ENCODE measurements at regions not wholly inside any gene's neighbourhood (a gene's known extent, or its start where the extent isn't known, plus 50 kb on each side); places are given as distances from the start of the nearest gene placed in this dataset.

DNA sequence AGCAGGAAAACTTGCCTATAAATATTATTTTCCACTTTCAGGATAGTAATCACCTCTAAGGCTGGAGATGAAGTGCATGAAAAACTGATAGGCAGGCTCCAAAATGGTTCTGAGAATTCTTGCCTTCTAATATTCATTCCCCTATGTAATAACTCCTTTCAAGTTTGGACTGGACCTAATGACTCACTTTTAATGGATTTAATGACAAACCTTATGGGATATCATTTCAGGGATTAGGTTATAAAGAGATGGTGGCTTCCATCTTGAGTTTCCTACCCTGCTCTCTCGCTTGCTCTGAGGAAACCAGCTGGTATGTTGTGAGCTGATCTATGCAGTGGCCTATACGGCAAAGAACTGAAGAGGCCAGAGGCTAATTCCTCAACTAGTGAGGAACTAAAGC is 192.0 kb downstream of the BCHE start:
- TF ChIP-seq, protein P1, sequence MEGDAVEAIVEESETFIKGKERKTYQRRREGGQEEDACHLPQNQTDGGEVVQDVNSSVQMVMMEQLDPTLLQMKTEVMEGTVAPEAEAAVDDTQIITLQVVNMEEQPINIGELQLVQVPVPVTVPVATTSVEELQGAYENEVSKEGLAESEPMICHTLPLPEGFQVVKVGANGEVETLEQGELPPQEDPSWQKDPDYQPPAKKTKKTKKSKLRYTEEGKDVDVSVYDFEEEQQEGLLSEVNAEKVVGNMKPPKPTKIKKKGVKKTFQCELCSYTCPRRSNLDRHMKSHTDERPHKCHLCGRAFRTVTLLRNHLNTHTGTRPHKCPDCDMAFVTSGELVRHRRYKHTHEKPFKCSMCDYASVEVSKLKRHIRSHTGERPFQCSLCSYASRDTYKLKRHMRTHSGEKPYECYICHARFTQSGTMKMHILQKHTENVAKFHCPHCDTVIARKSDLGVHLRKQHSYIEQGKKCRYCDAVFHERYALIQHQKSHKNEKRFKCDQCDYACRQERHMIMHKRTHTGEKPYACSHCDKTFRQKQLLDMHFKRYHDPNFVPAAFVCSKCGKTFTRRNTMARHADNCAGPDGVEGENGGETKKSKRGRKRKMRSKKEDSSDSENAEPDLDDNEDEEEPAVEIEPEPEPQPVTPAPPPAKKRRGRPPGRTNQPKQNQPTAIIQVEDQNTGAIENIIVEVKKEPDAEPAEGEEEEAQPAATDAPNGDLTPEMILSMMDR (IDR thresholded peaks at IDR 0.05), result no peak
- TF ChIP-seq POLR2A (IDR thresholded peaks at IDR 0.05), result no peak
